Lower leg skin (tissue), 4 donors: ENCODE measurements at regions not wholly inside any gene's neighbourhood (a gene's known extent, or its start where the extent isn't known, plus 50 kb on each side); places are given as distances from the start of the nearest gene placed in this dataset.

Experiments used
- DNase-seq, 2 donors: peaks; one replicate each; pipeline ENCODE4 v3.0.0-alpha.2; 2019; ENCODE audit warnings: low spot score in 2 of 2
- H3K4me3 ChIP-seq: fragments of 200-600 bp; sonication (generic); 2 replicates; pipeline ENCODE4 v1.5.1; 2017; ENCODE audit warnings: mild to moderate bottlenecking, low read depth; ENCODE audit not compliant: poor library complexity, severe bottlenecking
- POLR2A ChIP-seq, 2 donors: fragments of 450-650 bp; IDR thresholded peaks; one replicate each; pipeline ENCODE4 v1.6.1; 2016 to 2017; ENCODE audit warnings: antibody characterized with exemption in 2 of 2, mild to moderate bottlenecking in 1 of 2, moderate library complexity in 1 of 2
- WGBS, 2 donors: methylation state at CpG; one replicate each; pipeline ENCODE4 v1.1.5; 2018; 5-methylcytosine and 5-hydroxymethylcytosine counted together
- intact Hi-C: fragments of 100-400 bp; cut with DNase I; formaldehyde crosslinking; loops from one replicate; pipeline ENCODE4 v1.15.0; 2023; ENCODE audit warnings: low total_unique reads
- TF ChIP-seq, protein P1 (sequence below), 3 donors: fragments of 450-650 bp; IDR thresholded peaks; one replicate each; pipeline ENCODE4 v1.5.1; 2016; ENCODE audit warnings: antibody characterized with exemption in 3 of 3, mild to moderate bottlenecking in 3 of 3, moderate library complexity in 2 of 3

GRCh38 chr2:78768016-78768415, 257.5 kb upstream of the REG3G start:
- TF ChIP-seq, protein P1, sequence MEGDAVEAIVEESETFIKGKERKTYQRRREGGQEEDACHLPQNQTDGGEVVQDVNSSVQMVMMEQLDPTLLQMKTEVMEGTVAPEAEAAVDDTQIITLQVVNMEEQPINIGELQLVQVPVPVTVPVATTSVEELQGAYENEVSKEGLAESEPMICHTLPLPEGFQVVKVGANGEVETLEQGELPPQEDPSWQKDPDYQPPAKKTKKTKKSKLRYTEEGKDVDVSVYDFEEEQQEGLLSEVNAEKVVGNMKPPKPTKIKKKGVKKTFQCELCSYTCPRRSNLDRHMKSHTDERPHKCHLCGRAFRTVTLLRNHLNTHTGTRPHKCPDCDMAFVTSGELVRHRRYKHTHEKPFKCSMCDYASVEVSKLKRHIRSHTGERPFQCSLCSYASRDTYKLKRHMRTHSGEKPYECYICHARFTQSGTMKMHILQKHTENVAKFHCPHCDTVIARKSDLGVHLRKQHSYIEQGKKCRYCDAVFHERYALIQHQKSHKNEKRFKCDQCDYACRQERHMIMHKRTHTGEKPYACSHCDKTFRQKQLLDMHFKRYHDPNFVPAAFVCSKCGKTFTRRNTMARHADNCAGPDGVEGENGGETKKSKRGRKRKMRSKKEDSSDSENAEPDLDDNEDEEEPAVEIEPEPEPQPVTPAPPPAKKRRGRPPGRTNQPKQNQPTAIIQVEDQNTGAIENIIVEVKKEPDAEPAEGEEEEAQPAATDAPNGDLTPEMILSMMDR (IDR thresholded peaks at IDR 0.05) = no peak
- no peak for TF ChIP-seq POLR2A (IDR thresholded peaks at IDR 0.05)
- DNase-seq = no peak
- 64 to 91% methylated on average over 1 of the region's 1 CpG for WGBS, 2 donors
- intact Hi-C loops = no loop called here
- H3K4me3 ChIP-seq = no peak overlapping the region

DNA sequence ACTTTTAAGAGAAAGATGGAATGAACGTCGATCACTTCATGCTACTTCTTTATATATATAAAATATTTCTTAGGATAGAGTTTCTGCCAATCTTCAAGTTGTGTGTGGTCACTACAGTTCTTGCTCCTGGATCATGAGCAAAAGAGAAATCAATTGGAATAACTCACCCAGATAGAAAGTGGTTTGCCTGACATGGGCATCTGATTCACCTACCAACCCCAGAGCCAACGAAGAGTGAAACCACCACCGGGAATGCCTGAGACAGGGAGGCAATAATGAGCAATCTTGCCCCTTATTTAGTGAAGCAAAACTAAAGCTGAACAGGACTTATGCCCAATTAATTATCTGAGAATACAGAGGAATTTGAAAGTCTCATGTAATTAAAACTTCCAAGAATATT, 250.2 kb upstream of the REG3G start:
- no peak for DNase-seq
- 91 to 96% methylated on average over 4 of the region's 4 CpGs for WGBS, 2 donors
- H3K4me3 ChIP-seq = no peak overlapping the region
- TF ChIP-seq POLR2A (IDR thresholded peaks at IDR 0.05) = no peak
- TF ChIP-seq, protein P1 (IDR thresholded peaks at IDR 0.05) = no peak
- intact Hi-C loops = no loop called here

- WGBS, 2 donors = 94 to 96% methylated on average over 43 to 66 of the region's 69 CpGs
- intact Hi-C loops = no loop called here
- TF ChIP-seq, protein P1 (IDR thresholded peaks at IDR 0.05) = no peak
- no peak for TF ChIP-seq POLR2A (IDR thresholded peaks at IDR 0.05)
These were observed 246.6 kb upstream of the REG3G start for GRCh38 chr2:78778756-78779510.

GRCh38 chr2:78779761-78780160, 245.7 kb upstream of the REG3G start:
- DNase-seq = no peak
- TF ChIP-seq, protein P1 (IDR thresholded peaks at IDR 0.05) = no peak
- no peak for TF ChIP-seq POLR2A (IDR thresholded peaks at IDR 0.05)
- no peak overlapping the region for H3K4me3 ChIP-seq
- intact Hi-C loops = no loop called here
- 54 to 58% methylated on average over 12 of the region's 12 CpGs for WGBS, 2 donors

More at GRCh38 chr2:78778756-78779510, 246.6 kb upstream of the REG3G start:
- DNase-seq = no peak
- no peak overlapping the region for H3K4me3 ChIP-seq

DNA sequence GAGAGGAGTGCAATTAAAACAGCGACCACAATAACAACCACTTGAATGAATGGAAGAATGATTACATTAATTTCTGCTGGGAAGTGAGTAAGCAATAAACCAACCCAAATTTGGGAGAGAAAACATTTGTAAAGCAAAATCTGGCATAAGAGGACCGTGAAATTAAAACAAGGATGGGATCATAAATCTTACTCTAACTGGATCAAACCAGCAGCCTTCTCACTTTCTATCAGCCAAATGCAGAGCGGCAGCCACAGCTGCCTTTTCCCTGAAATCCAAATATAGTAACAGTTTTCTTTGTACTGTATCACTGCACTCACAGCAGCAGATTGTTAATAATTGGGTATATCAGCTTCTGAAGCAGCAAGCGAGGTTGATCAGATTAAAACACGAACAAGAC, 245.2 kb upstream of the REG3G start:
- H3K4me3 ChIP-seq = no peak overlapping the region
- TF ChIP-seq, protein P1 (IDR thresholded peaks at IDR 0.05) = no peak
- intact Hi-C loops = no loop called here
- DNase-seq = no peak
- WGBS, 2 donors = 23 to 36% methylated on average over 5 of the region's 5 CpGs
